ENCODE measurements at regions not wholly inside any gene's neighbourhood (a gene's known extent, or its start where the extent isn't known, plus 50 kb on each side); places are given as distances from the start of the nearest gene placed in this dataset.

- TF ChIP-seq GATA3 (IDR thresholded peaks at IDR 0.05; ENCODE audit: low read depth, low read length), result no peak
- no peak for TF ChIP-seq GATA2 (IDR thresholded peaks at IDR 0.05; ENCODE audit: low read depth, low read length)
Observed at GRCh38 chr3:18526667-18527066, 101.5 kb upstream of the SATB1 start.

All from SH-SY5Y (cell line).